H1 (cell line): ENCODE measurements at regions not wholly inside any gene's neighbourhood (a gene's known extent, or its start where the extent isn't known, plus 50 kb on each side); places are given as distances from the start of the nearest gene placed in this dataset.

Source experiments
- ATF3 ChIP-seq: IDR thresholded peaks from 2 replicates; pipeline ENCODE4 v1.6.1; 2011; ENCODE audit warnings: low read depth, mild to moderate bottlenecking, low read length; ENCODE audit not compliant: insufficient read depth
- BACH1 ChIP-seq: IDR thresholded peaks from 2 replicates; pipeline ENCODE4 v1.6.1; 2012; ENCODE audit warnings: low read length, improper control_type of control experiment
- NRF1 ChIP-seq: IDR thresholded peaks from 2 replicates; pipeline ENCODE4 v1.6.1; 2011; ENCODE audit warnings: mild to moderate bottlenecking, low read depth, low read length, improper control_type of control experiment

- TF ChIP-seq ATF3 (no peak), BACH1 (no peak), NRF1 (no peak)
Measured at GRCh38 chr5:40440746-40441145, 239.0 kb upstream of the PTGER4 start.
